NCI-H2227 (cell line): ENCODE measurements at regions not wholly inside any gene's neighbourhood (a gene's known extent, or its start where the extent isn't known, plus 50 kb on each side); places are given as distances from the start of the nearest gene placed in this dataset.

Experiments
- DNase-seq: peaks from one replicate; lab custom pipeline; 2025; ENCODE audit not compliant: unreplicated experiment; lab: John Stamatoyannopoulos, UW

GRCh38 chr2:239786791-239787190, 238.4 kb downstream of the NDUFA10 start:
- DNase-seq = no peak

- DNase-seq = no peak
These were observed 243.7 kb downstream of the NDUFA10 start for GRCh38 chr2:239781454-239781853.

DNA sequence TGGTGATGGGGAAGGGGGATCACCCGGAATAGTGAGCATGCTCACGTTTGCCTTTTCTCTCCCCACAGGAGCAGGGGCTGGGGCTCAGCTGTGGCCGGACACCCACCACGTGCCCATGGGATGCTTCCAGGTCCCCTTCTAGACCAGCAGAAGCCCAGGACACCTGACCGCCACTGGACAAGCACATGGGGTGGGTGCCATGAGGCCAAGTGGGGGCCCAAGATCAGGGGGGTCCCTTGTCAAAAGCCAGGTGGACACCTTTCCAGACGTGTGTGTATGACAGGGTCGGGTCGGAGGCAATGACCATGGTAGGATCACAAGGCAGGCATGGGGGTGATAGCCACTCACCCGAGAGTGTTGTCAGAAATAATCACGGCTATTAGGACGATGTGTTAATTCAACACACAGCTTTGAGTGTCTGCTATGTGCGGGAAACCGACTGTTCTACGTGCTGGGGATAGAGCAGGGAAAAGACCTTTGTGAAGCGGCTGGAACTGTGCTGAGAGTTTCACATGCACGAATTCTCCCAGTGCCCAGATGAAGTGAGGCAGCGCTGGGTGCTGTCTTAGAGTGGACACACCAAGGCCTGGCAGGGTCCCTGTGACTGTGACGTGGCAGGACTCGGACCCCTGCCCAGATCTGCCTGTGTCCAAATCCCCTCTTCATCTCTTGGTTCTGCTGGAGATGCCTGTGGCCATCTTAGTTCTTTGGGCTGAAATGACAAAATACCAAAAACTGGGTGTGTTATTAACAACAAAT, 244.7 kb downstream of the NDUFA10 start:
- no peak for DNase-seq

DNA sequence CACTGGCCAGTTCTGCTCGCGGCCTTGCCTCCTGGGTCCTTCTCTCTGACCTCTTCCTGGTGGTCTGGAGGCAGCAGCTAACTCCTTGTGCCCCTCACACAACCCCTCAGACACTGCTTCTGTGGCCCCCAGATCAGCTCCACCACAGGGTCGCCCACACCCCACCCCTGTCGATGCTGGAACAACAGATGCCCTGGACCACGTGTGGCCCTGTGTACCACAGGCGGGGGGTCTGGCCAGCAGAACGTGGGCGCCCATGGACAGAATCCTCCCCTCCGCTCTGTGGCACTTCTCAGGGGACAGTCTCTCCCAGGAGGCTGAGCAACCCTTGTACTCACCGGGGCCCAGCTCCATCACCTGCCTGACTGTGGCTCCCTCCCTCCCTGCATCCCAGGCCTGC, 245.6 kb downstream of the NDUFA10 start:
- no peak for DNase-seq

DNA sequence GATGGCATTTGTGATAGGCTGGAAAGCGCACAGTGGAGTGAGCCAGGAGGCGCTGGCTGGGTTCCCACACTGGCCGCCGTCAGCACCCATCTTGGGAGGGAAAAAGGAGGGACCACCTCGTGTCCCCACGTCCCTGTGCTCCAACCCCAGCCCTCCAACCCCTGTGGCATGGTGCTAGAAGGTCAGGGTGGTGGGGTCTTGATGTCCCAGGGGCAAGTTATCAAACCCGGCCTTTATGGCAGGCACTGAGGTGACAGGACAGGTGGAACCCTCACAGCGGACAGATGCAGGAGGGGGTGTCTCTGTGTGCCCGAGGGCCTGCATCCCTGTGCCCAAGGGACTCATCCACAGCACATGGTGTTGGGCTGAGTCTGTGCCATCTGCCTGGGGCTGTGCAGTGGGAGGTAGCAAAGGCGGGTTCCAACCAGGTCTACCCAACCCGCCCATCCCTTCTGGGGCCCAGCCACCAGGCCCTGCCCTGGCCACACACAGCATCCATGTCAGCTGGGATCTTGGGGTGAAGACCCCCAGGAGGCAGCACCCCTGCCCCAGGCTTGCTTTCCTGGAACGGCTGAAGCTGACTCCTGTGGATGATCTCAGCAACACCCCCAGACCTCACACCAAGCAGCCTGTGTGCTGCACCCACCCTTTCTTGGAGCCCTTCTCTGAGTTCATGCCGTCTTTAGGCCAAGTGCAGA, 246.1 kb downstream of the NDUFA10 start:
- no peak for DNase-seq

DNA sequence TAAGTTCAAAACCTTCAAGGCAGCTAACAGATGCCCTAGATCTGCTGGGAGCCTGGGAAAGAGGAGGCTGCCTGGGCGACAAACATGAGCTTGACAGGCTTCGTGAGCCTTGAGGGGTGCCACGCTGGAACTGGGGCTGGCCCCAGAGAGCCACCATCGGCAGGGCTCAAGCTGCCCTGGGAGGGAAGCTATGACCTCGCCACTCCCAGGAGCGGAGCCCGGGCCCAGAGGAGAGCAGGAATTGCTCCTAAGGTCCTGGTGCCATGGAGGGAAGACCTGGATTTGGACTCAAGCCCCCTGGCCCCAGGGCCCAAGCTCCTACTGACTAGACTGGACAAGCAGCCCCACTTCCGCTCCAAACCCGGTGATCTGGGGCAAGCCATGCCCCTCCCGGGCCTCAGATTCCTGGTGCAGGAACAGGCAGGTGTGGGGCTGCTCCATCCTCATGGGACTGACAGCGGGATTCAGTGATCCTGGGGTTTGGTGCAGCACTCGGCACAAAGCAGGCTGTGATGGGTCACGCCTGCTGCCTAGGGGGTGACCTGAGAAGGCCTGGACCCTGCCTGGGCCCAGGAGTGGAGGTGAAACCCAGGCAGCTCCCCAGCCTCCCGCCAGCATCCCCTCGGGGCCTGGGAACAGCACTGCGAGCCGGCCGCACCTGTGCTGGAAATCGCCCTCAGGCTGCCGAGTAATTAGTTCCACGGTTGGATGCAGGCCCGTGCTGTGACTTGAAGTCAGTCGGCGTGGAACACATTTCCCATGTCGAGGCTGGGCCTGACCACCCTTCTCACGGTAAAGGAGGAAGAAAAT, 246.9 kb downstream of the NDUFA10 start:
- no peak for DNase-seq

DNA sequence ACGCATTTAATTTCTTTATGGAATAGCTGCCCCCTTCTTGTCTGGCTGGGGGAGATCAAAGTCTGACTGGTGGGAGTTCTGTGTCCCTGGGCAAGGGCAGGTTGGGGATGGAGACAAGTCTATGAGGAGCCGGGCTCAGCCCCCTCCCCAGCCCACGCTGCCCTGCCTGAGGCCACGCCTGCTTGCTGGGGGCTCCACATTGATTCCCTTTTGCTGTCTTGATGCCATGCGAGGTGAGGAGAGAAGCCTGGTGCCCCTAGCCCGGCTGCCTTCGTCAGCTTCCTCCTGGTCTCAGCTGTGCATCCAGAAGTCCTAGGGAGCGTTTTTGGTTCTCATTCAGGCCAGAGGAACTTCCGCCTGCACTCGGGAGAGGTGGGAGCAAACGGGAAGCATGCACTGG, 247.9 kb downstream of the NDUFA10 start:
- DNase-seq = no peak

DNA sequence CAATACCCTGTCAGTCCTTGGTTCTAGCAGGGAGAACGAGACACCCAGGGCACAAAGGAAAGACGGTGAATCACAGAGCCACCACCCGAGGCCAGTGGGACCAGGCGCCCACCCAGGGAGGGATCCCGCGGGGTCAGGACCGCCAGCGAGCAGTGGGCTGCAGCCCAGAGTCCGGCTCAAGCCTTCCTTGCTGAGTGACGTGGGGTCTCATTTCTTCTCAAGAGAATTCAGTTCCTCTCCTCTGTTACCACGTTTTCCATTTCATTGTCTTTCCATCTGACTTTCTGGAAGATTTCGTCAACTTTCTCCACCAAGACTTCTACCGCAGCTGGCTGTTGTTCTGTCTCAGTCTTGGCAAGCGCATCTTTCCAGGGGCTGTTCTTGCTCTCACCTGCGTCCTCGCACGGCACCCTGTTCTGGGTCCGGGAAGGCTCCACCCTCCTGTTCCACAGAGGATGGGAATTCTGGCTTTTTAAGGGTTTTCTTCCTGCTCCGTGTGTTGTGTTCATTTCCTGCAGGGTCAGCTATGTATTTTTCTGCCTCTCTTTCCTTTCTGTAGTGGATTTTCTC, 248.6 kb downstream of the NDUFA10 start:
- DNase-seq = no peak

DNA sequence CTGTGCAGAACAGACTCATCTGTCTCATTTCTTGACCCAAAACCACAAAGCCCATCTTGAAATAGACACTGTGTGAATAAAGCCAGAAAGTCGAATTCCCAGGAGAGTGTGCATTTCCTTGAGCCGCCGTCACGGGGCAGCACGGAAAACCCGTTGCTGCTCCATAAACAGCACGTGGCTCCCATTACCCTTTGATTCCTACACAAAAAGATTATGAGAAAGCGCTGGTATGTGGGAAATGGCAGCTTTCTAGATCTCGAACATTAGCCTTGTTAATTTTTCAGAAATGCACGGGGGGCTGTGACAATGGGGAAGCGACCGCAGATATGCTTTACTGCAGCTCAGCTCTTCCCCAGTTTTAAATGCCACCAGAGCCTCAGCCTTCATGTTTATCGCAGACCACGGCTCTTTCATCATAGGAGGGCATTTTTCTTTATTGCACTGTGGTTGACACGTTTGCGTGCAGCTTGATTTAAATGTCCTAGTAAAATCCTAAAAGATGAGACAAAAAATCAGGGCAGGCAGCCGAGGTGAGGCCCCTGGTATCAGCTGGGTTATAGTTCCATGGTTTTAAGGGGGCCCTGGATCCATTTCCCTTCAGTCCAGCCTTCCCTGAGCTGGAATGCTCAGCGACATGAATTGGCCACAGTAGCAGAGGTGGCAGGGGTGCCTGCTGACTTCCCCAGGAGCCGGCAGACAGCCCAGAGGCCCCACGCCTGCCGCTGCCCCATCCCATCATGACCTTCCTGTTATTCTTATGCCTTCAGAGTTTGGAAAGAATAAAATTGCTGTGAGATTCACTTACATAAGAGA, 249.3 kb downstream of the NDUFA10 start:
- no peak for DNase-seq

DNA sequence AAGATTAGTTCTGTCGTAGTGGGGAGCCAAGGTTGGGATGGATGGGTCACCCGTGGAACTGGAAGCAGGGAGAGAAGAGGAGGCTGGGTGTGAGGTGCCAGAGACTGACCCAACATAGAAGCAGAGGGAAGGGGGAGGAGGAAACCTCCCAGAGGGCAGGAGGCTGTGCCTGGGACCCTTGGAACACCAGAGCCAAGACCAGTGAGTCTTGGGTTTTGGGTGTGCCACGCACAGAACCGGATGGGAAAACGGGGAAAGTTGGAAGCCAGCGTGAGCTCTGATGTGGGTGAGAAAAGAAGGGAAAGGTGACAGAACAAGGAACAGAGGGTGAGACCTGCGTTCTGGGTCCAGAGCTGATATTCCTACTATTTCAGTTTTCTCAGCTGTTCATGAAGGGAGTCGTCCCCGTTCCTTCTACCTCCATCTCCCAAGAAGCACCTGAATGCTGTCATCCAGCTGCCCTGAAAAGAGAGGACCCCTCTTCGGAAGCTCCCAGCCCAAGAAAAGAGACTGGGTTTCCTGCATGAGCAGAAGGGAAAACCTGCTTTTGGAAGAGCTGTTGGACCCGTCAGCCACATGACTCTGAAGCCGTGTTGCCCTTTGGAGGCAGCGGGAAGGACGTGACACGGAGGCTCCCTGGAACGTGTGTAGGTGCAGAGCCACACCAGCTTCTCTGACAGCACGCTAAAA, 250.1 kb downstream of the NDUFA10 start:
- no peak for DNase-seq

DNA sequence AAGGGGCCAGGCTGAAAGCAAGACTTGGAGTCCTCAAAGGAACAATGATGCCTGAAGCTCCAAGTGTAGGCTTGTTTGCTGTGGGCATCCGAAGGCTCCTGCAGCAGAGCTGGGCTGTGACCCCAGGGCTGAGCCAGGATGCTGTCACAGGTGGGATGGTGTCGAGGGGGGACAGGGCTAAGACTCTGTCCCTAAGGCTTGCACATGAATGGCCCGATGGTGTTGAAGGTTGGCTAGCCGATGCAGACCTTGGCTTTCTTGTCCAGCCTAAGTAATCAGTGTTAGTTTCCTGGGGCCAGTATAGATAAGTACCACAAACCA, 251.0 kb downstream of the NDUFA10 start:
- no peak for DNase-seq

GRCh38 chr2:239773228-239774141, 251.7 kb downstream of the NDUFA10 start:
- DNase-seq = no peak

DNA sequence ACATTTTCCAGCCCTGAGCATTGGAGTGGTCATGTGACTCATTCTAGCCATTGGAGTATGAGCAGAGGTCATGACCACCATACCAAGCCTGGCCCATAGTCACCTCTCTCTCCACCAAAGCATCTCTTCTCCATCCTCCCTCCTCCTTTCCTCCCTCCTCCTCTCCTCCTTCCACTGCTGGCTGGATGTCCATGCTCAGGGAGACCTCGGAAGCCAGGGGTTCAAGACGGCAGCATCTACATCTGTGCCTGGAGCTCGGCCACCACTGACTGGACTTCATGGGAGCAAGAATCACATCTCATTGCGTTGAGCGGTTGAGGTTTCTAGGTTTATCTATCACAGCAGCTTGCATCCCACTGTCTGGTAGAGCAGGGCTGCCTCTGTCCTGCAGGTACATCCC, 252.4 kb downstream of the NDUFA10 start:
- no peak for DNase-seq

DNA sequence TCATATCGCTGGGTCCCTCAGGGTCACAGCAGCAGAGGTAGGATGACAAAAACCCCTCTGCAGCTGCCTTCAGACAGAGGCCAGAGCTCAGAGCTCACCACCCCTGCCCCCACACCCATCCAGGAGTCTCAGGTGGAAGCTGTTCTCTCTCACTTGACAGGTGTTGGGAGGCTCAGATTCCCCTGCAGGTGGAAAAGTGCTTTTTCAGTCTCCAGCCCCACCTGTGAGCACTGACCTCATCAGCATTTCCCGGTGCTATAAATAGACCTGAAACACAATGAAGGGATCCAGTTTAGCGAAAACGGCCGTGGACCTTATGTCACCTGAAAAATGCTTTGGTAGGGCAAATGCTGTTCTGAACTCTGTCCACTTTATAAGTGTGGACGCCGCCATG, 254.9 kb downstream of the NDUFA10 start:
- no peak for DNase-seq

DNA sequence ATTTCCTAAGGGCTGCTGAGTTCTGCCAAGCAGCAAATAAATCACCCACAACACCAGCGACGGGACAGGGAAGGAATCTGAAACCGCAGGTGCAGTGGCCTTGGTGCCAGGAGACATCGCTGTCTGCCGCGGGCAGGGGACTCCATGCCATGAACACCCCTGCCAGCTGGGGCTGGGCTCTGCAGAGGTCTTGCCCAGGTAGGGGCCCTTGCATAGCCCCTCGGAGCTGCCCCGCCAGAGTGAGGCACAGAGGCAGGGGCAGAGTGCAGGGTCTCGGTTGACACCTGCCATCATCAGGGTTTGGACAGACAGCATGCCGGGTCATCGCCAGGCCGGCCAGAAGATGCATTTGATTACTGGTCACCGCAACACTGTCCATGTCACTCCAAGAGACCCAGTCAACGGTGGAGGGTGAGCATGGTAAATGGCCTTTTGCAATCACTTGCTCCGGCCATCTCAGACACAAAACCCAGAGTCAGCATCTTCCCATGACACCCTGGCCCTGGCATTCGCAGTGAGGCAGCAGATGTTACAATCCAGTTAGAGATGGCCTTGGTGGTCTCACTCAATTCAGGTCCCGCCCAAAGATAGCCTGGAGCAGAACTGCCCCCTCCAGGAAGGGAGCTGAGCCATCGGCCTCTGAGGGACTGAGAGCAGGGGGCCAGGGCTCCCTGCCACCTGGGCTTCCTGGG, 255.4 kb downstream of the NDUFA10 start:
- DNase-seq = no peak

DNA sequence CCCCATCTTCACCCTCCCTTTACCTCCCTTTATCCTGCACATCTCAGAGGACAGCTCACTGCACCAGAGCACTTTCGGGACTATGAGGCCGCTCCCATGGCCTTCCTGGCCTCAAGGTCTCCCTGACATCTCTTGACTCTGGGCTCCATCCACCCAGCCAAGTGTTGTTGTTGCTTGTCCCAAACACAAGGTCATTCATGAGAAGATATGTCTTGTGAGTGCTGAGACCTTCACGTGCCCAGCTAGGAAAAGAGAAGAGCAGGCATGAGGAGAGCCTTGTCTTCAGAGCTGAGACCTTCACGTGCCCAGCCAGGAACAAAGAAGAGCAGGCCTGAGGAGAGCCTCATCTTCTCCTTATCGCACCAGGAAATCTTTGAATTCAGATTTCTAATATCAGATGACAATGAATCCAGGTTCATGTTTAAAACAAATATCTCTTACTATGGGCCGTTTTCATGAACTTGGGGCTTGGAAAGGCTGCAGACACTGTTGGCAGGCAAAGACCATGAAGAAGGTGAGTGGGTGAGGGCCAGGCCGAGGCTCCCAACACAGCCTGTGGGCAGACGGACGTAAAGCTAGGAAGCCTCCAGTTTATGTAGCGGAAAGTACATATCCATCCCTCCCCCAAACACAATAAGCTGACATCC, 256.1 kb downstream of the NDUFA10 start:
- no peak for DNase-seq

DNA sequence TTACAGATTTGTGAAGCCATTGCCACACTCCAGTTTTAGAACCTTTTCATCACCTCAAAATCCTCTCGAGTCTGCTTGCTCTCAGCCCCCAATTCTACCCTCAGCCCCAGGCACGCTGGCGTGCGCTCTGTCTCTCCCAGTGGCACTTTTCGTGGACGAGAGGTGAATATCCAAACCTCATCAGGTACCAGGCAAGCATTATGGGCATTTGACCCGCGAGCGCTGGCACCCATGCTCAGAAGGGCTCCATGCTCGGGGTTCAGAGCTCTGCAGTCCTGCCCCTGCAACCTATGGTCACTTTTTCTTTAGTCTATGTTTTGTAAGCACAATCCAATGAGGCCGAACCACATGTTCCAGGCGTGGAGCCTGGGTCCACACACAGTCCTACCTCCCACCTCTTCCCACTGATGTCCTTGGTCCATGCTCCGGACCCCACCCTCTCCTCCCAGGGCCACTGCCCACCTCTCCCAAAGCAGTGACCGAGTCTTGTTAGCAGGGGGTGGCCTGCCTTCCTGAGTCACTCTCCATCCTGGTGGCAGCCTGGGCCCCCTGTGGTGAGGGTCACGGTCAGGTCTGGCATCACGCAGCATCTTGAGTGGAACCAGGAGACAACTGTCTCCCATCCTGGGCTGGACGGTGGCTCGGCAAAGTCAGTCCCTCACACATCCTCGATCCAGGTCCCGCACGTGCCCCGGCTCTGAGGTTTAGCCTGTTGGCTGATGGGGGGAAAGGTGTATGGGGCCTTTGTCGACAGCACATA, 256.9 kb downstream of the NDUFA10 start:
- no peak for DNase-seq
